WTC11 (cell line): ENCODE measurements at regions not wholly inside any gene's neighbourhood (a gene's known extent, or its start where the extent isn't known, plus 50 kb on each side); places are given as distances from the start of the nearest gene placed in this dataset.

Source experiments
- ATAC-seq: fragments of 200-7000 bp; cut with Tn5 transposase; 2 replicates; pipeline ENCODE4 v1.10.0; 2021; ENCODE audit warnings: mild to moderate bottlenecking, moderate library complexity
- CTCF ChIA-PET: fragments of 300-600 bp; sonication (Branson Sonifier 250); formaldehyde crosslinking; loops from one replicate; lab custom pipeline; 2021; ENCODE audit warnings: antibody characterized with exemption; lab: Charles Lee
- POLR2A ChIA-PET: fragments of 350-600 bp; sonication (Branson Sonifier 250); formaldehyde crosslinking; loops from one replicate; lab custom pipeline; 2021; ENCODE audit warnings: antibody characterized with exemption; lab: Charles Lee
- DNase-seq: peaks from one replicate; pipeline ENCODE4 v3.0.0; 2021; ENCODE audit warnings: low spot score
- H3K27ac Mint-ChIP-seq: 2 replicates; pipeline ENCODE4 v1.8.0; 2021; ENCODE audit warnings: mixed read lengths
- H3K27me3 Mint-ChIP-seq: 2 replicates; pipeline ENCODE4 v1.8.0; 2021; ENCODE audit warnings: low read depth, mild to moderate bottlenecking, moderate library complexity, mixed read lengths
- H3K36me3 Mint-ChIP-seq: 2 replicates; pipeline ENCODE4 v1.8.0; 2021; ENCODE audit warnings: mixed read lengths
- H3K4me1 Mint-ChIP-seq: 2 replicates; pipeline ENCODE4 v1.8.0; 2022; ENCODE audit warnings: mixed read lengths
- H3K4me3 Mint-ChIP-seq: 2 replicates; pipeline ENCODE4 v1.8.0; 2021; ENCODE audit warnings: mild to moderate bottlenecking, moderate library complexity, mixed read lengths
- H3K9me3 Mint-ChIP-seq: 2 replicates; pipeline ENCODE4 v1.8.0; 2021; ENCODE audit warnings: mixed read lengths
- ARID4B ChIP-seq: sonication (generic); formaldehyde crosslinking; IDR thresholded peaks from 2 replicates; pipeline ENCODE4 v1.8.0; 2023; ENCODE audit warnings: missing genetic modification reagents, mild to moderate bottlenecking, borderline replicate concordance
- ATF3 ChIP-seq: sonication (generic); formaldehyde crosslinking; conservative IDR thresholded peaks from 2 replicates; pipeline ENCODE4 v1.8.1; 2022; ENCODE audit warnings: mild to moderate bottlenecking, missing genetic modification reagents
- CTCF ChIP-seq: fragments of 200-600 bp; IDR thresholded peaks from 2 replicates; pipeline ENCODE4 v1.8.0; 2022; ENCODE audit warnings: antibody characterized with exemption
- E2F4 ChIP-seq: sonication (generic); formaldehyde crosslinking; IDR thresholded peaks from 2 replicates; pipeline ENCODE4 v1.8.1; 2022; ENCODE audit warnings: low read depth, mild to moderate bottlenecking, moderate library complexity, missing genetic modification reagents, borderline replicate concordance
- FOXP4 ChIP-seq: sonication (generic); formaldehyde crosslinking; IDR thresholded peaks from 2 replicates; pipeline ENCODE4 v1.8.0; 2022; ENCODE audit warnings: mild to moderate bottlenecking, missing genetic modification reagents
- GRHL2 ChIP-seq: fragments of 250-450 bp; sonication (Bioruptor Pico); IDR thresholded peaks from 2 replicates; pipeline ENCODE4 v1.8.0; 2022; ENCODE audit warnings: mild to moderate bottlenecking, moderate library complexity; ENCODE audit not compliant: insufficient replicate concordance, severe bottlenecking
- IRF2 ChIP-seq: sonication (generic); formaldehyde crosslinking; IDR thresholded peaks from 2 replicates; pipeline ENCODE4 v1.8.0; 2022; ENCODE audit warnings: low read depth, missing genetic modification reagents, borderline replicate concordance
- JAZF1 ChIP-seq: fragments of 250-450 bp; sonication (Bioruptor Pico); IDR thresholded peaks from 2 replicates; pipeline ENCODE4 v1.9.0; 2021; ENCODE audit warnings: moderate library complexity, mild to moderate bottlenecking, inconsistent platforms
- JUN ChIP-seq: sonication (generic); formaldehyde crosslinking; IDR thresholded peaks from 2 replicates; pipeline ENCODE4 v1.8.0; 2023; ENCODE audit warnings: mild to moderate bottlenecking, missing genetic modification reagents
- MAX ChIP-seq: sonication (generic); formaldehyde crosslinking; IDR thresholded peaks from 2 replicates; pipeline ENCODE4 v1.8.0; 2022; ENCODE audit warnings: mild to moderate bottlenecking, missing genetic modification reagents
- ZBTB21 ChIP-seq: sonication (generic); formaldehyde crosslinking; IDR thresholded peaks from 2 replicates; pipeline ENCODE4 v1.8.1; 2023; ENCODE audit warnings: mild to moderate bottlenecking, missing genetic modification reagents, borderline replicate concordance
- ZMAT4 ChIP-seq: fragments of 250-450 bp; sonication (Bioruptor Pico); IDR thresholded peaks from 2 replicates; pipeline ENCODE4 v1.9.0; 2021; ENCODE audit warnings: mild to moderate bottlenecking
- ZNF138 ChIP-seq: sonication (generic); formaldehyde crosslinking; conservative IDR thresholded peaks from 2 replicates; pipeline ENCODE4 v1.8.1; 2022; ENCODE audit warnings: mild to moderate bottlenecking, moderate library complexity, missing genetic modification reagents
- ZNF219 ChIP-seq: sonication (generic); formaldehyde crosslinking; IDR thresholded peaks from 2 replicates; pipeline ENCODE4 v1.8.0; 2023; ENCODE audit warnings: missing genetic modification reagents, mild to moderate bottlenecking, borderline replicate concordance
- ZNF263 ChIP-seq: sonication (generic); formaldehyde crosslinking; IDR thresholded peaks from 2 replicates; pipeline ENCODE4 v1.8.1; 2022; ENCODE audit warnings: low read depth, mild to moderate bottlenecking, moderate library complexity, missing genetic modification reagents
- ZNF281 ChIP-seq: sonication (generic); formaldehyde crosslinking; IDR thresholded peaks from 2 replicates; pipeline ENCODE4 v1.8.0; 2023; ENCODE audit warnings: mild to moderate bottlenecking, missing genetic modification reagents
- ZNF317 ChIP-seq: sonication (generic); formaldehyde crosslinking; IDR thresholded peaks from 2 replicates; pipeline ENCODE4 v1.8.1; 2023; ENCODE audit warnings: low read depth, mild to moderate bottlenecking, moderate library complexity, missing genetic modification reagents, borderline replicate concordance
- ZNF423 ChIP-seq: fragments of 250-450 bp; sonication (Bioruptor Pico); IDR thresholded peaks from 2 replicates; pipeline ENCODE4 v2.1.2; 2022; ENCODE audit warnings: mild to moderate bottlenecking, moderate library complexity

- CTCF ChIA-PET = no interaction called here
- POLR2A ChIA-PET = no interaction called here
Measured at GRCh38 chr9:87237336-87237735, 260.3 kb upstream of the DAPK1 start.

GRCh38 chr9:87238545-87238944 is 259.1 kb upstream of the DAPK1 start:
- POLR2A ChIA-PET = no interaction called here
- Mint-ChIP-seq H3K27me3 (no peaks in the 10 kb centered on the region), H3K4me1 (peaks cover 3% of the 10 kb centered on the region), H3K9me3 (0 out of 2 replicates have a peak, but pooled peaks cover under 1% of the 10 kb centered on the region), H3K36me3 (no peaks in the 10 kb centered on the region), H3K4me3 (no peak overlapping the region), H3K27ac (no peak overlapping the region)
- DNase-seq = no peak
- ATAC-seq = no peak
- CTCF ChIA-PET = no interaction called here
- TF ChIP-seq ZNF138 (no peak), ZNF219 (CRISPR knock-in tag) (no peak), GRHL2 (CRISPR knock-in tag) (no peak), IRF2 (CRISPR knock-in tag) (no peak), ARID4B (CRISPR knock-in tag) (no peak), ZMAT4 (no peak), ZNF281 (CRISPR knock-in tag) (no peak), JAZF1 (CRISPR knock-in tag) (no peak), FOXP4 (no peak), MAX (CRISPR knock-in tag) (no peak), ZNF423 (CRISPR knock-in tag) (no peak)

More at GRCh38 chr9:87237336-87237735, 260.3 kb upstream of the DAPK1 start:
- H3K9me3 Mint-ChIP-seq = peaks cover 7% of the 10 kb centered on the region
- TF ChIP-seq ZNF263 (CRISPR knock-in tag) (no peak), CTCF (no peak), ZNF317 (CRISPR knock-in tag) (no peak), JAZF1 (CRISPR knock-in tag) (no peak), E2F4 (CRISPR knock-in tag) (no peak), JUN (no peak), ATF3 (CRISPR knock-in tag) (no peak), ZBTB21 (CRISPR knock-in tag) (no peak), ZNF219 (CRISPR knock-in tag) (no peak)
- TF ChIP-seq, all 79 proteins: peak for 0
- no peaks in the 10 kb centered on the region for H3K27me3 Mint-ChIP-seq
- H3K4me3 Mint-ChIP-seq = no peak overlapping the region
- no peak for DNase-seq
- H3K36me3 Mint-ChIP-seq = no peaks in the 10 kb centered on the region
- peaks cover 3% of the 10 kb centered on the region for H3K4me1 Mint-ChIP-seq
- H3K27ac Mint-ChIP-seq = no peak overlapping the region
- no peak for ATAC-seq
